Liver (tissue), 8 donors: ENCODE measurements at regions not wholly inside any gene's neighbourhood (a gene's known extent, or its start where the extent isn't known, plus 50 kb on each side); places are given as distances from the start of the nearest gene placed in this dataset.

Experiments used
- DNase-seq: peaks from one replicate; pipeline ENCODE4 v3.0.0-alpha.2; 2017; ENCODE audit warnings: low spot score
- H3K27ac ChIP-seq, 2 donors: one replicate each; pipeline ENCODE4 v1.7.0; 2013; ENCODE audit warnings: inconsistent platforms in 2 of 2, low read length in 2 of 2, control low read depth in 1 of 2, low read depth in 1 of 2, mild to moderate bottlenecking in 1 of 2
- H3K27me3 ChIP-seq, 4 donors: one replicate each; pipeline versions ENCODE4 v1.6.1 to v1.7.0; 2013; ENCODE audit warnings: low read length in 3 of 4, inconsistent platforms in 1 of 4, mild to moderate bottlenecking in 1 of 4, moderate library complexity in 1 of 4; ENCODE audit not compliant: control insufficient read depth in 4 of 4, insufficient read depth in 4 of 4
- H3K36me3 ChIP-seq, 4 donors: one replicate each; pipeline versions ENCODE4 v1.6.1 to v1.7.0; 2013; ENCODE audit warnings: low read length in 3 of 4, mild to moderate bottlenecking in 3 of 4, low read depth in 1 of 4, moderate library complexity in 1 of 4; ENCODE audit not compliant: control insufficient read depth in 4 of 4, insufficient read depth in 3 of 4
- H3K4me1 ChIP-seq, 4 donors: one replicate each; pipeline versions ENCODE4 v1.6.1 to v1.7.0; 2013; ENCODE audit warnings: low read length in 3 of 4, mild to moderate bottlenecking in 3 of 4, moderate library complexity in 1 of 4; ENCODE audit not compliant: control insufficient read depth in 4 of 4, insufficient read depth in 4 of 4
- H3K4me3 ChIP-seq, 3 donors: one replicate each; pipeline versions ENCODE4 v1.6.1 to v1.7.0; 2013; ENCODE audit warnings: low read length in 3 of 3, control low read depth in 1 of 3, low read depth in 1 of 3, mild to moderate bottlenecking in 1 of 3
- H3K9ac ChIP-seq, 2 donors: one replicate each; pipeline ENCODE4 v1.7.0; 2013; ENCODE audit warnings: low read length in 2 of 2, mild to moderate bottlenecking in 2 of 2, moderate library complexity in 2 of 2, control low read depth in 1 of 2, low read depth in 1 of 2
- H3K9me3 ChIP-seq, 4 donors: one replicate each; pipeline versions ENCODE4 v1.6.1 to v1.7.0; 2013; ENCODE audit warnings: low read length in 3 of 4; ENCODE audit not compliant: control insufficient read depth in 4 of 4
- ATF3 ChIP-seq: IDR thresholded peaks from 2 replicates; pipeline ENCODE4 v1.6.1; 2016; ENCODE audit warnings: antibody characterized with exemption
- EGR1 ChIP-seq, 2 donors: IDR thresholded peaks; 2 replicates each; pipeline ENCODE4 v1.6.1; 2016 to 2018; ENCODE audit warnings: antibody characterized with exemption in 2 of 2, low read depth in 2 of 2
- FOXA1 ChIP-seq: IDR thresholded peaks from 2 replicates; pipeline ENCODE4 v1.6.1; 2016; ENCODE audit warnings: antibody characterized with exemption
- FOXA2 ChIP-seq: IDR thresholded peaks from 2 replicates; pipeline ENCODE4 v1.6.1; 2016; ENCODE audit warnings: antibody characterized with exemption
- GABPA ChIP-seq, 2 donors: IDR thresholded peaks in 1 of 2; conservative IDR thresholded peaks in 1 of 2; 2 replicates each; pipeline ENCODE4 v1.6.1; 2016; ENCODE audit warnings: antibody characterized with exemption in 2 of 2, mild to moderate bottlenecking in 1 of 2, moderate library complexity in 1 of 2
- HNF4A ChIP-seq, 2 donors: conservative IDR thresholded peaks; 2 replicates each; pipeline ENCODE4 v1.6.1; 2016; ENCODE audit warnings: antibody characterized with exemption in 2 of 2, mild to moderate bottlenecking in 2 of 2
- HNF4G ChIP-seq: IDR thresholded peaks from 2 replicates; pipeline ENCODE4 v1.6.1; 2016; ENCODE audit warnings: antibody characterized with exemption
- JUND ChIP-seq, 2 donors: IDR thresholded peaks; 2 replicates each; pipeline ENCODE4 v1.6.1; 2016; ENCODE audit warnings: antibody characterized with exemption in 2 of 2
- NR2F2 ChIP-seq: IDR thresholded peaks from 2 replicates; pipeline ENCODE4 v1.6.1; 2016; ENCODE audit warnings: antibody characterized with exemption
- RAD21 ChIP-seq, 2 donors: IDR thresholded peaks; 2 replicates each; pipeline ENCODE4 v1.6.1; 2016; ENCODE audit warnings: antibody characterized with exemption in 2 of 2, mild to moderate bottlenecking in 2 of 2
- REST ChIP-seq: IDR thresholded peaks from 2 replicates; pipeline ENCODE4 v1.6.1; 2016; ENCODE audit warnings: antibody characterized with exemption, mild to moderate bottlenecking
- RXRA ChIP-seq, 2 donors: IDR thresholded peaks; 2 replicates each; pipeline ENCODE4 v1.6.1; 2017 to 2018; ENCODE audit warnings: antibody characterized with exemption in 2 of 2, mild to moderate bottlenecking in 1 of 2
- SP1 ChIP-seq: IDR thresholded peaks from 2 replicates; pipeline ENCODE4 v1.6.1; 2018; ENCODE audit warnings: antibody characterized with exemption, mild to moderate bottlenecking
- TAF1 ChIP-seq: conservative IDR thresholded peaks from 2 replicates; pipeline ENCODE4 v1.6.1; 2016; ENCODE audit warnings: antibody characterized with exemption, mild to moderate bottlenecking
- YY1 ChIP-seq: IDR thresholded peaks from 2 replicates; pipeline ENCODE4 v1.6.1; 2016; ENCODE audit warnings: antibody characterized with exemption, mild to moderate bottlenecking
- WGBS: extraction: QIAGEN DNeasy Blood & Tissue Kit; methylation state at CpG from one replicate; pipeline ENCODE4 v1.1.7; 2013; 5-methylcytosine and 5-hydroxymethylcytosine counted together
- TF ChIP-seq, protein P1 (sequence below): IDR thresholded peaks from 2 replicates; pipeline ENCODE4 v1.6.1; 2016; ENCODE audit warnings: antibody characterized with exemption
- TF ChIP-seq, protein P2 (sequence below): IDR thresholded peaks from 2 replicates; pipeline ENCODE4 v1.6.1; 2016; ENCODE audit warnings: antibody characterized with exemption
- TF ChIP-seq, protein P3 (sequence below): fragments of 150-350 bp; IDR thresholded peaks from 2 replicates; pipeline ENCODE4 v1.5.1; 2017; ENCODE audit warnings: improper control_type of control experiment, low read depth, low read length; ENCODE audit not compliant: missing input control
- donor health status: healthy.
- donor health status: healthy.
- donor health status: healthy.
- donor health status: healthy.
- donor health status: healthy.

- Histone ChIP-seq H3K27me3 (no peaks in the 10 kb centered on the region), H3K4me1 (no peaks in the 10 kb centered on the region), H3K36me3 (no peaks in the 10 kb centered on the region), H3K4me3 (no peak overlapping the region), H3K27ac (no peak overlapping the region), H3K9me3 (no peaks in the 10 kb centered on the region), H3K9ac (no peak overlapping the region)
- no peak for DNase-seq
- 83% methylated on average over 5 of the region's 5 CpGs for WGBS
- TF ChIP-seq SP1 (no peak), YY1 (no peak), TAF1 (no peak), HNF4A (conservative IDR thresholded peaks at IDR 0.05) (no peak), RAD21 (IDR thresholded peaks at IDR 0.05) (no peak), ATF3 (no peak), EGR1 (IDR thresholded peaks at IDR 0.05; ENCODE audit: low read depth in 2 of 2) (no peak), HNF4G (no peak)
- TF ChIP-seq, protein P1, sequence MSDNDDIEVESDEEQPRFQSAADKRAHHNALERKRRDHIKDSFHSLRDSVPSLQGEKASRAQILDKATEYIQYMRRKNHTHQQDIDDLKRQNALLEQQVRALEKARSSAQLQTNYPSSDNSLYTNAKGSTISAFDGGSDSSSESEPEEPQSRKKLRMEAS = no peak
- TF ChIP-seq, protein P2, sequence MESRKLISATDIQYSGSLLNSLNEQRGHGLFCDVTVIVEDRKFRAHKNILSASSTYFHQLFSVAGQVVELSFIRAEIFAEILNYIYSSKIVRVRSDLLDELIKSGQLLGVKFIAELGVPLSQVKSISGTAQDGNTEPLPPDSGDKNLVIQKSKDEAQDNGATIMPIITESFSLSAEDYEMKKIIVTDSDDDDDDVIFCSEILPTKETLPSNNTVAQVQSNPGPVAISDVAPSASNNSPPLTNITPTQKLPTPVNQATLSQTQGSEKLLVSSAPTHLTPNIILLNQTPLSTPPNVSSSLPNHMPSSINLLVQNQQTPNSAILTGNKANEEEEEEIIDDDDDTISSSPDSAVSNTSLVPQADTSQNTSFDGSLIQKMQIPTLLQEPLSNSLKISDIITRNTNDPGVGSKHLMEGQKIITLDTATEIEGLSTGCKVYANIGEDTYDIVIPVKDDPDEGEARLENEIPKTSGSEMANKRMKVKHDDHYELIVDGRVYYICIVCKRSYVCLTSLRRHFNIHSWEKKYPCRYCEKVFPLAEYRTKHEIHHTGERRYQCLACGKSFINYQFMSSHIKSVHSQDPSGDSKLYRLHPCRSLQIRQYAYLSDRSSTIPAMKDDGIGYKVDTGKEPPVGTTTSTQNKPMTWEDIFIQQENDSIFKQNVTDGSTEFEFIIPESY = no peak
Measured at GRCh38 chr16:54822492-54822891, 108.2 kb upstream of the IRX5 start.

DNA sequence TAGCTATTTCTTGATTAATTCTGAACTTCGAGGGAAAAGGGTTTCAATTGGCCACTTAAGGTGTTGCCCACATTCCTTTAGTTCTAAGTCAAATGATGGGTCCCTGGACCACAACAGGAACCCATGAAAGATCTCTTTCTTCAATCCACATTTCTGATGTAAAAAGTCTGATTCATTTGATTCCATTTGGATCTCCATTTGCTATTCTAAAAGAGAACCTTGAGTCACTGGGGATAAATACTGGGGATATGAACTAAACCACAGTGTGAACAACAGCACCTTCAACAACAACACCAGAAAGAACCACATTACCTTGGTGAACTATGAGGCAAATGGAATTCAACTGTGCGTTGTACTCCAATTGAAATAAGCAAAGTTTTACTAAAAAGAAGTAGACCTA lies 108.9 kb upstream of the IRX5 start:
- Histone ChIP-seq H3K36me3 (no peaks in the 10 kb centered on the region), H3K9ac (no peak overlapping the region), H3K4me3 (no peak overlapping the region), H3K9me3 (no peaks in the 10 kb centered on the region), H3K4me1 (no peaks in the 10 kb centered on the region), H3K27me3 (no peaks in the 10 kb centered on the region), H3K27ac (no peak overlapping the region)
- WGBS = 63% methylated on average over 2 of the region's 2 CpGs
- no peak for DNase-seq
- TF ChIP-seq JUND (IDR thresholded peaks at IDR 0.05) (no peak), RXRA (IDR thresholded peaks at IDR 0.05) (no peak), GABPA (IDR thresholded peaks at IDR 0.05 in 1 of 2, conservative IDR thresholded peaks at IDR 0.05 in 1 of 2) (no peak), REST (no peak), TAF1 (no peak), HNF4A (conservative IDR thresholded peaks at IDR 0.05) (no peak), ATF3 (no peak), YY1 (no peak), SP1 (no peak), FOXA2 (no peak), EGR1 (IDR thresholded peaks at IDR 0.05; ENCODE audit: low read depth in 2 of 2) (no peak), FOXA1 (no peak), RAD21 (IDR thresholded peaks at IDR 0.05) (no peak), HNF4G (no peak), NR2F2 (no peak)
- TF ChIP-seq, protein P3, sequence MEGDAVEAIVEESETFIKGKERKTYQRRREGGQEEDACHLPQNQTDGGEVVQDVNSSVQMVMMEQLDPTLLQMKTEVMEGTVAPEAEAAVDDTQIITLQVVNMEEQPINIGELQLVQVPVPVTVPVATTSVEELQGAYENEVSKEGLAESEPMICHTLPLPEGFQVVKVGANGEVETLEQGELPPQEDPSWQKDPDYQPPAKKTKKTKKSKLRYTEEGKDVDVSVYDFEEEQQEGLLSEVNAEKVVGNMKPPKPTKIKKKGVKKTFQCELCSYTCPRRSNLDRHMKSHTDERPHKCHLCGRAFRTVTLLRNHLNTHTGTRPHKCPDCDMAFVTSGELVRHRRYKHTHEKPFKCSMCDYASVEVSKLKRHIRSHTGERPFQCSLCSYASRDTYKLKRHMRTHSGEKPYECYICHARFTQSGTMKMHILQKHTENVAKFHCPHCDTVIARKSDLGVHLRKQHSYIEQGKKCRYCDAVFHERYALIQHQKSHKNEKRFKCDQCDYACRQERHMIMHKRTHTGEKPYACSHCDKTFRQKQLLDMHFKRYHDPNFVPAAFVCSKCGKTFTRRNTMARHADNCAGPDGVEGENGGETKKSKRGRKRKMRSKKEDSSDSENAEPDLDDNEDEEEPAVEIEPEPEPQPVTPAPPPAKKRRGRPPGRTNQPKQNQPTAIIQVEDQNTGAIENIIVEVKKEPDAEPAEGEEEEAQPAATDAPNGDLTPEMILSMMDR = no peak
- TF ChIP-seq, protein P1 = no peak
- TF ChIP-seq, protein P2 = no peak
